NT2/D1 (cell line): ENCODE measurements at regions not wholly inside any gene's neighbourhood (a gene's known extent, or its start where the extent isn't known, plus 50 kb on each side); places are given as distances from the start of the nearest gene placed in this dataset.

Source experiments
- SUZ12 ChIP-seq: IDR thresholded peaks from 2 replicates; pipeline ENCODE4 v1.6.1; 2011; ENCODE audit not compliant: insufficient read length, insufficient read depth; ENCODE audit errors: extremely low read depth
- YY1 ChIP-seq: IDR thresholded peaks from 2 replicates; pipeline ENCODE4 v1.6.1; 2011; ENCODE audit not compliant: insufficient read length, insufficient read depth
- ZNF274 ChIP-seq: IDR thresholded peaks from 2 replicates; pipeline ENCODE4 v1.6.1; 2011; ENCODE audit warnings: mild to moderate bottlenecking, low read depth, low read length

- TF ChIP-seq YY1 (no peak), SUZ12 (no peak), ZNF274 (no peak)
Observed at GRCh38 chr9:24036459-24036858, 210.4 kb upstream of the ELAVL2 start.
